ENCODE measurements at regions not wholly inside any gene's neighbourhood (a gene's known extent, or its start where the extent isn't known, plus 50 kb on each side); places are given as distances from the start of the nearest gene placed in this dataset.

DNA sequence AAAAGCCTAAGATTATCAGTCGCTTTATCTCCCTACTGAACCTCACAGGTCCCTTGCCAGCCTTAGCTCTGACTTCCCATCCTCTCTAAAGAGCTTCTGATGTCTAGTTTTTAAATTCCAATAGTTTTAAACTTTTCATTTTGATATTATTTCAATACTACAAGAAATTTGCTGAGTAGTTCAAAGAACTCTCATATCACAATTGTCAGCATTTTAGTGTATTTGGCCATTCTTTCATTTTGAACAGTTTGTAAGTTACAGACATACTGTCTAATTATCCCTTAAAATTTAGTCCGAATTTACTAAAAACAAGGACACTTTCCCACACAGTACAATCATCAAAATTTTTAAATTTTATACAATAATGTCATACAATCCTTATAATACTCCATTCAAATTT lies 666.8 kb upstream of the SETBP1 start:
- Histone ChIP-seq H3K79me2 (ENCODE audit: control insufficient read depth, insufficient read depth, low read length, unreplicated experiment) (no peaks in the 10 kb centered on the region), H3K36me3 (ENCODE audit: insufficient read depth, low read length) (no peaks in the 10 kb centered on the region), H3K4me3 (ENCODE audit: low read depth, low read length) (no peak overlapping the region), H2AFZ (ENCODE audit: low read length, unreplicated experiment) (no peak overlapping the region), H3K4me1 (ENCODE audit: control insufficient read depth, insufficient read depth, low read length, unreplicated experiment) (no peaks in the 10 kb centered on the region), H3K27me3 (ENCODE audit: insufficient read depth, low read length) (no peaks in the 10 kb centered on the region), H3K27ac (ENCODE audit: low read depth, low read length) (no peak overlapping the region)

DNA sequence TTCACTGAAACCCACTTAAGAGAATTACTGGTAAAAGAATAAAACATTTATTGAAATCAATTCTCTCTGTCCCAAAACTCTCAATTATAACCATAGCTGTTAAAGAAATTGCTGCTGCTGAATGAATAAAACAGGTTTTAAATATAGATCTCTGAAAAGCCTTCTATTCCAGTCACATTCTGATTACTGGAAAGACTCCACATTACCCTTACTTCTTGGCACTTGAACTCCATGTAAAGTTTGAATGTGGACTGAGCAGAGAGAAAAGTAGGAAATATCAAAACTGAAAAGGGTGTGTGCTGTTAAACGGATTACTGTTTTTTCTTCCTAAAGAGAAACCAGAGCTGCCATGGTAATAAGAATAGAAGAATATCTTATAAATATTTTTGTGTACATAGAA lies 655.3 kb upstream of the SETBP1 start:
- no peaks in the 10 kb centered on the region for H3K36me3 ChIP-seq (ENCODE audit: insufficient read depth, low read length)
- no peak overlapping the region for H2AFZ ChIP-seq (ENCODE audit: low read length, unreplicated experiment)
- H3K27me3 ChIP-seq (ENCODE audit: insufficient read depth, low read length) = no peaks in the 10 kb centered on the region
- H3K79me2 ChIP-seq (ENCODE audit: control insufficient read depth, insufficient read depth, low read length, unreplicated experiment) = no peaks in the 10 kb centered on the region
- H3K27ac ChIP-seq (ENCODE audit: low read depth, low read length) = no peak overlapping the region
- H3K4me1 ChIP-seq (ENCODE audit: control insufficient read depth, insufficient read depth, low read length, unreplicated experiment) = no peaks in the 10 kb centered on the region
- no peak overlapping the region for H3K4me3 ChIP-seq (ENCODE audit: low read depth, low read length)

DNA sequence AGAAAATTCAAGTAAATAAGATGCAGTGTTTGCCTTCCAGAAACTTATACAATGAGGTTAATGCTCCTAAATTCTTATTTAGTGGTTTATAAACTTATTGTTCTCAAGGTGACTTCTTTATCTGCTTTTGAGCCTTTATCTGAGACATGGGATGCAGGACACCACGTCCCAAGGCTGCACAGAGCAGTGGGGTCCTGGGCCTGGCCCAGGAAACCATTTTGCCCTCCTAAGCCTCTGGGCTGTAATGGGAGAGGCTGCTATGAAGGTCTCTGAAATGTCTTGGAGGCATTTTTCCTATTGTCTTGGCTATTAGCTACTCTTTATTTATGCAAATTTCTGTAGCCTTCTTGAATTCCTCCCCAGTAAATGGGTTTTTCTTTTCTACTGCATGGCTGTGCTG lies 652.6 kb upstream of the SETBP1 start:
- no peaks in the 10 kb centered on the region for H3K27me3 ChIP-seq (ENCODE audit: insufficient read depth, low read length)
- no peak overlapping the region for H3K4me3 ChIP-seq (ENCODE audit: low read depth, low read length)
- H3K27ac ChIP-seq (ENCODE audit: low read depth, low read length) = no peak overlapping the region
- no peak overlapping the region for H2AFZ ChIP-seq (ENCODE audit: low read length, unreplicated experiment)
- H3K36me3 ChIP-seq (ENCODE audit: insufficient read depth, low read length) = no peaks in the 10 kb centered on the region
- no peaks in the 10 kb centered on the region for H3K4me1 ChIP-seq (ENCODE audit: control insufficient read depth, insufficient read depth, low read length, unreplicated experiment)
- no peaks in the 10 kb centered on the region for H3K79me2 ChIP-seq (ENCODE audit: control insufficient read depth, insufficient read depth, low read length, unreplicated experiment)

GRCh38 chr18:44031063-44031462 lies 649.6 kb upstream of the SETBP1 start:
- no peak overlapping the region for H2AFZ ChIP-seq (ENCODE audit: low read length, unreplicated experiment)
- H3K27me3 ChIP-seq (ENCODE audit: insufficient read depth, low read length) = no peaks in the 10 kb centered on the region
- no peaks in the 10 kb centered on the region for H3K36me3 ChIP-seq (ENCODE audit: insufficient read depth, low read length)
- no peak overlapping the region for H3K27ac ChIP-seq (ENCODE audit: low read depth, low read length)
- H3K79me2 ChIP-seq (ENCODE audit: control insufficient read depth, insufficient read depth, low read length, unreplicated experiment) = no peaks in the 10 kb centered on the region
- no peaks in the 10 kb centered on the region for H3K4me1 ChIP-seq (ENCODE audit: control insufficient read depth, insufficient read depth, low read length, unreplicated experiment)
- no peak overlapping the region for H3K4me3 ChIP-seq (ENCODE audit: low read depth, low read length)

DNA sequence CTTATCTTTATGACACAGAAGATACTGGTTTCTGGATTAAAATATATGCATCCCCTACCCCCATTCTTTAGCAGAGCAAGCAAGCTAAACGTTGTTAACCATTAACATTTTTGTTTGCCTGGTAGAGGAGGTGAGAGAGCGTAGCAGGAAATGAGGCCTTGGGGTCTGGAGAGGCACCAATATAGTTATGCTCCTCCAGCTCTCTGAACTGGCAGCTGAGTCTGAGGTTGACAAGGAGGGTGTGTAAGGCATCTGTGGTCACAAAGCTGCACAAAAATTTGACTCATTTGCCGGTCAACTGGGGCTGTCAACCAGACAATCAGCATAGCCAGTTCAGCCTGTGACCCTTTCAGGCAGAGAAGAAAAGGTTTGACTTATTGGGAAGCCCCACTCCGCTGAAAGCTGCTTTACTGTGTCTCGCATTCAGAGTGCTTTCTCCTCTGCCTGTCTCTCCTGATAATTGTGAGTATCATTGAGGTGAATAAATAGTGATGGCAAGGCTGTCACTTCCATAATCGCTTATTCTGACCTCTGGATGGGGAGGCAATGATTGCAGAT lies 647.5 kb upstream of the SETBP1 start:
- Histone ChIP-seq H3K4me1 (ENCODE audit: control insufficient read depth, insufficient read depth, low read length, unreplicated experiment) (no peaks in the 10 kb centered on the region), H3K4me3 (ENCODE audit: low read depth, low read length) (no peak overlapping the region), H3K36me3 (ENCODE audit: insufficient read depth, low read length) (no peaks in the 10 kb centered on the region), H3K27me3 (ENCODE audit: insufficient read depth, low read length) (peaks cover 6% of the 10 kb centered on the region; the same call in 1 of the 2 replicates), H3K27ac (ENCODE audit: low read depth, low read length) (no peak overlapping the region), H2AFZ (ENCODE audit: low read length, unreplicated experiment) (no peak overlapping the region), H3K79me2 (ENCODE audit: control insufficient read depth, insufficient read depth, low read length, unreplicated experiment) (no peaks in the 10 kb centered on the region)

DNA sequence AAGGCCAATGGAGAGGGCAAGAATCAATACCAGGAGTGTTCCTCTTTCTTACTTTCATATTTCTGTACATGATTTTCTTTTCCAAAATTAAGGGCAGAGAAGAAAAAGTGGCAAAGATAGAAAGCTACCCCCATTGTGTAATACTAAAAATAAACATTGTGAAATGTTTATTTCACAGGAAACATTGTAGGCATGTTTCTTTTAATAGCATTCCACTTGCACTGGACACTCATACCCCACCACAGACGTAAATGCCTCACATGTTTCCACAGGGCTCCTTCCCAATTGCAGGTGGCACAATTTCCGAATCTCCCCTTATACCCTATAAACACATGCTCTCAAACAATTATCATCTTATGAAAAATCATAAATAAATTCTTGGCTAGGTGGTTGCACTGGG lies 645.1 kb upstream of the SETBP1 start:
- no peak overlapping the region for H3K27ac ChIP-seq (ENCODE audit: low read depth, low read length)
- no peak overlapping the region for H2AFZ ChIP-seq (ENCODE audit: low read length, unreplicated experiment)
- peaks cover 10% of the 10 kb centered on the region; the same call in 1 of the 2 replicates for H3K27me3 ChIP-seq (ENCODE audit: insufficient read depth, low read length)
- H3K79me2 ChIP-seq (ENCODE audit: control insufficient read depth, insufficient read depth, low read length, unreplicated experiment) = no peaks in the 10 kb centered on the region
- no peak overlapping the region for H3K4me3 ChIP-seq (ENCODE audit: low read depth, low read length)
- no peaks in the 10 kb centered on the region for H3K4me1 ChIP-seq (ENCODE audit: control insufficient read depth, insufficient read depth, low read length, unreplicated experiment)
- H3K36me3 ChIP-seq (ENCODE audit: insufficient read depth, low read length) = no peaks in the 10 kb centered on the region

DNA sequence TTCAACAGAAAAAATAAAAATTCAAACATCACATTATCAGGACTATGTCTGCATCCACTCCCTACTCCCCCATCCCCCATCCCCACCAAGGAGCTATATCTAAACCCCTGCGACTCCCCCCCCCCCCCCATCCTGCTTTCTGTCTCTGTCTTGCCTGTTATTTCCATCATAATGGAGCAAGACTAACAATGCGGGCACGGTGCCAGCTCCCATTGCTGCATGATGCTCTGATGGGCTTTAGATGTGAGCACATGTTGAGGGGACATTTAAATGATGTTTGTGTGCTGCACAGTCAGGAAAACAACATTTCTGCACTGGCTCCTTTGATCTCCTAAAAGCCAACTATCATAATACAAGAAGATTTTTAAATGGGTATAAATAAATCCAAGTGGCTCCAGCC lies 644.2 kb upstream of the SETBP1 start:
- H3K4me3 ChIP-seq (ENCODE audit: low read depth, low read length) = no peak overlapping the region
- H3K27ac ChIP-seq (ENCODE audit: low read depth, low read length) = no peak overlapping the region
- no peaks in the 10 kb centered on the region for H3K79me2 ChIP-seq (ENCODE audit: control insufficient read depth, insufficient read depth, low read length, unreplicated experiment)
- no peak overlapping the region for H2AFZ ChIP-seq (ENCODE audit: low read length, unreplicated experiment)
- H3K27me3 ChIP-seq (ENCODE audit: insufficient read depth, low read length) = peaks cover 15% of the 10 kb centered on the region; the same call in 1 of the 2 replicates
- no peaks in the 10 kb centered on the region for H3K4me1 ChIP-seq (ENCODE audit: control insufficient read depth, insufficient read depth, low read length, unreplicated experiment)
- H3K36me3 ChIP-seq (ENCODE audit: insufficient read depth, low read length) = no peaks in the 10 kb centered on the region

DNA sequence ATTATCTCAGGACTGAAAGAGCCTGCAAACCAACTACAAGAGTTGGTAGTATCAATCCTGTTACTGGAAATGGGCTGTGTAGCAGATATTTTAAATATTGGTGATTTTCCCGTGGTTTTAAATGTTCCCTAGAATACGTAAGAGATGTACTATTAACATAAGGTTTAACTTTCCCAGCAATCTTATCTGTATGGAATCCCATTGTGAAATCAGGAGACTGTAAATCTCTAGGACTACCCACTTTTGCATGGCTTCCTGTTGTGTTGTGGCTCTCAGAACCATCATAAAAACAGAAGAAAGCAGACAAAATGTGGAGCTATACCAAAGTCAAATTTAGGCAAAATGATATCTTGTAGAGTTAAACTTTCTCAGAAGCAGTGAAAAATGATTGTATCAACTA lies 641.5 kb upstream of the SETBP1 start:
- Histone ChIP-seq H3K36me3 (ENCODE audit: insufficient read depth, low read length) (no peaks in the 10 kb centered on the region), H3K27ac (ENCODE audit: low read depth, low read length) (no peak overlapping the region), H3K79me2 (ENCODE audit: control insufficient read depth, insufficient read depth, low read length, unreplicated experiment) (no peaks in the 10 kb centered on the region), H3K27me3 (ENCODE audit: insufficient read depth, low read length) (peaks cover 29% of the 10 kb centered on the region), H3K4me3 (ENCODE audit: low read depth, low read length) (no peak overlapping the region), H3K4me1 (ENCODE audit: control insufficient read depth, insufficient read depth, low read length, unreplicated experiment) (no peaks in the 10 kb centered on the region), H2AFZ (ENCODE audit: low read length, unreplicated experiment) (no peak overlapping the region)

DNA sequence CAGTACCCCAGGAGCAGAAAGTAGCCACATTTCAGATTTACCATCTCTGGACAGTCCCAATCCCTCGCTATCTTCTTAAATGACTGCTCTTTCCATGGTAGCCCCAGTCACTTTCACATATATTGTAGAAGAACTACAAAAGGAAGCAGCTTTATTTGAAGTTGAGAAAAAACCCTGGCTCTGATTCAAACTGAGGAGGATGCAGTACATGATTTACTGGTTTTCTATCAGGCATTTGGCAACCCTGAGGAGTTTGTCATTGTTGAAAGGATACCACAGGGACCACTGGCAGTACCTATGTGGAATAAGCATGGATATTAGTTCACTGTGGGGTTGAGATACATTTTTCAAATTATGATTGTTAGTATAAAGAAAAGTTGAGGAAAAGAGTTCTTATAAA lies 640.9 kb upstream of the SETBP1 start:
- Histone ChIP-seq H3K4me1 (ENCODE audit: control insufficient read depth, insufficient read depth, low read length, unreplicated experiment) (no peaks in the 10 kb centered on the region), H3K27me3 (ENCODE audit: insufficient read depth, low read length) (peaks cover 33% of the 10 kb centered on the region), H2AFZ (ENCODE audit: low read length, unreplicated experiment) (no peak overlapping the region), H3K79me2 (ENCODE audit: control insufficient read depth, insufficient read depth, low read length, unreplicated experiment) (no peaks in the 10 kb centered on the region), H3K27ac (ENCODE audit: low read depth, low read length) (no peak overlapping the region), H3K36me3 (ENCODE audit: insufficient read depth, low read length) (no peaks in the 10 kb centered on the region), H3K4me3 (ENCODE audit: low read depth, low read length) (no peak overlapping the region)

GRCh38 chr18:44041553-44041952 lies 639.1 kb upstream of the SETBP1 start:
- Histone ChIP-seq H3K79me2 (ENCODE audit: control insufficient read depth, insufficient read depth, low read length, unreplicated experiment) (no peaks in the 10 kb centered on the region), H2AFZ (ENCODE audit: low read length, unreplicated experiment) (no peak overlapping the region), H3K36me3 (ENCODE audit: insufficient read depth, low read length) (no peaks in the 10 kb centered on the region), H3K4me1 (ENCODE audit: control insufficient read depth, insufficient read depth, low read length, unreplicated experiment) (no peaks in the 10 kb centered on the region), H3K4me3 (ENCODE audit: low read depth, low read length) (no peak overlapping the region), H3K27me3 (ENCODE audit: insufficient read depth, low read length) (peaks cover 42% of the 10 kb centered on the region), H3K27ac (ENCODE audit: low read depth, low read length) (no peak overlapping the region)

DNA sequence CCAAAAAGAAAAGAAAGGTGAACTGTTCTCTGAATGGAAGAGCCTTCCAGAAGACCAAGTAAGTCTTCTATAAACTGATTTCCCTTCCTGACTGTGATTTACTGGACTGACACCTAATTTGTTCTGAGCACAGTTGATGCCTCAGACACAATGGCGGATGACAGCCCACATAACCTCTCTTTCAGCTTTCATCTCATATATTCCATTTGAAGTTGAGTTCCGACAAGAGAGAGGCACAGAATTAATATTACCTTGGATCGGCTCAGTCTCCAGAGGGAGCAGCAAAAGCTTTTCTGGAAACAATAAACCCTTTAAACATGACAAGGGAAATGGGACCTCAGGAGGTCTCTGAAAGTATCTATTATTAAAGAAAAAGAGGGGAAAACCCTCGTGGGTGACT lies 638.7 kb upstream of the SETBP1 start:
- Histone ChIP-seq H2AFZ (ENCODE audit: low read length, unreplicated experiment) (no peak overlapping the region), H3K36me3 (ENCODE audit: insufficient read depth, low read length) (no peaks in the 10 kb centered on the region), H3K27me3 (ENCODE audit: insufficient read depth, low read length) (peaks cover 42% of the 10 kb centered on the region), H3K4me1 (ENCODE audit: control insufficient read depth, insufficient read depth, low read length, unreplicated experiment) (no peaks in the 10 kb centered on the region), H3K27ac (ENCODE audit: low read depth, low read length) (no peak overlapping the region), H3K79me2 (ENCODE audit: control insufficient read depth, insufficient read depth, low read length, unreplicated experiment) (no peaks in the 10 kb centered on the region), H3K4me3 (ENCODE audit: low read depth, low read length) (no peak overlapping the region)

Measured in ACC112 (cell line).